ENCODE measurements at regions not wholly inside any gene's neighbourhood (a gene's known extent, or its start where the extent isn't known, plus 50 kb on each side); places are given as distances from the start of the nearest gene placed in this dataset.

GRCh38 chr11:129266536-129266935, 74.4 kb upstream of the ARHGAP32 start:
- DNase-seq (ENCODE audit: low spot score): no peak

- DNase-seq (ENCODE audit: low spot score): no peak
Measured at GRCh38 chr11:129265125-129265788, 73.1 kb upstream of the ARHGAP32 start.

- no peak for DNase-seq (ENCODE audit: low spot score)
Measured at GRCh38 chr11:129264114-129264513, 72.0 kb upstream of the ARHGAP32 start.

GRCh38 chr11:129260750-129261149, 68.6 kb upstream of the ARHGAP32 start:
- DNase-seq (ENCODE audit: low spot score): no peak

GRCh38 chr11:129259931-129260348, 67.8 kb upstream of the ARHGAP32 start:
- DNase-seq (ENCODE audit: low spot score): peak; percentile 8

GRCh38 chr11:129258205-129258604, 66.1 kb upstream of the ARHGAP32 start:
- DNase-seq (ENCODE audit: low spot score): no peak

GRCh38 chr11:129257512-129257911, 65.4 kb upstream of the ARHGAP32 start:
- DNase-seq (ENCODE audit: low spot score): no peak

GRCh38 chr11:129252621-129253020, 60.5 kb upstream of the ARHGAP32 start:
- no peak for DNase-seq (ENCODE audit: low spot score)

- DNase-seq (ENCODE audit: low spot score): peak; percentile 28
Measured at GRCh38 chr11:129251067-129251466, 58.9 kb upstream of the ARHGAP32 start.

GRCh38 chr11:129249923-129250322, 57.8 kb upstream of the ARHGAP32 start:
- DNase-seq (ENCODE audit: low spot score): peak; percentile 47

- peak; percentile 83 for DNase-seq (ENCODE audit: low spot score)
Measured at GRCh38 chr11:129249351-129249750, 57.2 kb upstream of the ARHGAP32 start.

- peak; percentile 80 for DNase-seq (ENCODE audit: low spot score)
Measured at GRCh38 chr11:129248618-129249017, 56.5 kb upstream of the ARHGAP32 start.

GRCh38 chr11:129247135-129247534, 55.0 kb upstream of the ARHGAP32 start:
- no peak for DNase-seq (ENCODE audit: low spot score)

- no peak for DNase-seq (ENCODE audit: low spot score)
Measured at GRCh38 chr11:129242855-129243254, 50.7 kb upstream of the ARHGAP32 start.

All from H4 (cell line).